Chondrocyte (in vitro differentiated cells): ENCODE measurements at regions not wholly inside any gene's neighbourhood (a gene's known extent, or its start where the extent isn't known, plus 50 kb on each side); places are given as distances from the start of the nearest gene placed in this dataset.
A peak's percentile ranks its signal among the peaks of the same experiment; 100 is the strongest.

Experiments
- DNase-seq: peaks from one replicate; pipeline ENCODE4 v3.0.0; 2021; ENCODE audit warnings: mixed read lengths, low spot score
- H3K27ac Mint-ChIP-seq: one replicate; pipeline ENCODE4 v1.8.0; 2021; ENCODE audit warnings: mild to moderate bottlenecking, moderate library complexity, mixed read lengths; ENCODE audit not compliant: unreplicated experiment
- H3K27me3 Mint-ChIP-seq: 2 replicates; pipeline ENCODE4 v1.8.0; 2021; ENCODE audit warnings: low read depth, mixed read lengths
- H3K36me3 Mint-ChIP-seq: 2 replicates; pipeline ENCODE4 v1.8.0; 2021; ENCODE audit warnings: low read depth, mixed read lengths
- H3K4me1 Mint-ChIP-seq: 2 replicates; pipeline ENCODE4 v1.8.0; 2021; ENCODE audit warnings: low read depth, mild to moderate bottlenecking, mixed read lengths
- H3K4me3 Mint-ChIP-seq: one replicate; pipeline ENCODE4 v1.8.0; 2021; ENCODE audit warnings: mild to moderate bottlenecking, moderate library complexity, mixed read lengths; ENCODE audit not compliant: unreplicated experiment
- H3K9me3 Mint-ChIP-seq: 2 replicates; pipeline ENCODE4 v1.8.0; 2021; ENCODE audit warnings: low read depth, mixed read lengths
- TF ChIP-seq, protein P1 (sequence below): fragments of 200-600 bp; sonication (generic); IDR thresholded peaks from 2 replicates; pipeline ENCODE4 v1.5.0; 2021; ENCODE audit warnings: antibody characterized with exemption, mild to moderate bottlenecking, moderate library complexity

DNA sequence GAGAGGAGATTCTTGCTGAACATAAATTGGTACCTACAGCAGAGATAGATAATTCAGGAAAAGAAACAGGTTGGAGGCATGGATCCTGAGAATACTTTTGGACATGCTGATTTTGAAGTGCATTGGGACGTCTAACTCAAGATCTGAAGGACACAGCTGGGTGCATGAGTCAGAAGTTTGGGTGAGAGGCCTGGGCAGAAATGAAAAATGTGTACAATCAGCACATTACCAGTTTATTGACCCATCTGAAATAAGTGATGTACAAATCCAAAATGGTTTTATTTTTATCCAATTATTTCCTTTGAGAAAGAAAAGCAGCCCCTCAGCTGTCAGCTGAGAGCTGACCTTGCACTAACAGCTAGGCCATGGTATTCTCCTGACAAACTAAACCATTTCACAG lies 975.2 kb upstream of the B3GALT2 start:
- Mint-ChIP-seq H3K4me3 (no peak overlapping the region), H3K9me3 (peaks cover 9% of the 10 kb centered on the region), H3K27me3 (no peaks in the 10 kb centered on the region), H3K4me1 (peaks cover 9% of the 10 kb centered on the region), H3K36me3 (peaks cover 3% of the 10 kb centered on the region), H3K27ac (no peak overlapping the region)
- DNase-seq, result no peak
- TF ChIP-seq, protein P1, sequence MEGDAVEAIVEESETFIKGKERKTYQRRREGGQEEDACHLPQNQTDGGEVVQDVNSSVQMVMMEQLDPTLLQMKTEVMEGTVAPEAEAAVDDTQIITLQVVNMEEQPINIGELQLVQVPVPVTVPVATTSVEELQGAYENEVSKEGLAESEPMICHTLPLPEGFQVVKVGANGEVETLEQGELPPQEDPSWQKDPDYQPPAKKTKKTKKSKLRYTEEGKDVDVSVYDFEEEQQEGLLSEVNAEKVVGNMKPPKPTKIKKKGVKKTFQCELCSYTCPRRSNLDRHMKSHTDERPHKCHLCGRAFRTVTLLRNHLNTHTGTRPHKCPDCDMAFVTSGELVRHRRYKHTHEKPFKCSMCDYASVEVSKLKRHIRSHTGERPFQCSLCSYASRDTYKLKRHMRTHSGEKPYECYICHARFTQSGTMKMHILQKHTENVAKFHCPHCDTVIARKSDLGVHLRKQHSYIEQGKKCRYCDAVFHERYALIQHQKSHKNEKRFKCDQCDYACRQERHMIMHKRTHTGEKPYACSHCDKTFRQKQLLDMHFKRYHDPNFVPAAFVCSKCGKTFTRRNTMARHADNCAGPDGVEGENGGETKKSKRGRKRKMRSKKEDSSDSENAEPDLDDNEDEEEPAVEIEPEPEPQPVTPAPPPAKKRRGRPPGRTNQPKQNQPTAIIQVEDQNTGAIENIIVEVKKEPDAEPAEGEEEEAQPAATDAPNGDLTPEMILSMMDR, result no peak

DNA sequence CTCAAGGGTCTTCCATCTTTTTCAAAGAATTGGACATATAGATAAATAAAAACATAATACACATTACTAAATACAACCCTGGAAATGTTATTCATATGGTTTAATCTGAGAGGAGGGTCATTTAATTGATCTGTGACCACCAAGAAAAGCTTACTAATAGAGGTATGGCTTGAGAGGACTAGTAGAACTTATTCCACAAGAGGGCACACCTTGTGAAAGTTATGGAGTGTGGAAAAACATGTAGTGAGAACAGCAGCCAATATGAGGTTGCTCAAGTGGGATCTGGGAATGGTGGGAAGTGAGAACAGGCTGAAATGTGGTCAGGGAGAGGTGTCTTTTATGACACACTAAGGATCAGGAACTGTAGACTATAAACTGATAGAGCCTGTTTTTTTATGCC lies 973.5 kb upstream of the B3GALT2 start:
- peaks cover 4% of the 10 kb centered on the region for H3K4me1 Mint-ChIP-seq
- no peak overlapping the region for H3K27ac Mint-ChIP-seq
- H3K36me3 Mint-ChIP-seq, result peaks cover 3% of the 10 kb centered on the region
- peaks cover 9% of the 10 kb centered on the region for H3K9me3 Mint-ChIP-seq
- TF ChIP-seq, protein P1, result peak; percentile 63
- H3K27me3 Mint-ChIP-seq, result no peaks in the 10 kb centered on the region
- no peak overlapping the region for H3K4me3 Mint-ChIP-seq
- DNase-seq, result no peak

DNA sequence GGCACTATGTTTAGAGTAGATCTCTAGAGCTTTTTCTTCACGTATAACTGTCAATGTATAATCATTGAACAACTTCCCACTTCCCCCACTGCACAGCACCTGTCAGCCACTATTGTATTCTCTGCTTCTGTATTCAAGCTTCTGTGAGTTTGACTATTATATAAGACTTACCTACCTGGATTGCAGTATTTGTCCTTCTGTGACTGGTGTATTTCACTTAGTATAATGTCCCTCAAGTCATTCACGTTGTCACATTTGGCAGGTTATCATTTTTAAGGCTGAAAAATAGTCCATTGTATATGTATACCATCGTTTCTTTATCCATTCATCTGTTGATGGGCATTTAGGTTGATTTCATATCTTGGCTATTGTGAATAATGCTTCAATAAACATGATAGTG lies 969.5 kb upstream of the B3GALT2 start:
- Mint-ChIP-seq H3K4me3 (no peak overlapping the region), H3K36me3 (peaks cover 3% of the 10 kb centered on the region), H3K9me3 (peaks cover 9% of the 10 kb centered on the region), H3K4me1 (no peaks in the 10 kb centered on the region), H3K27me3 (no peaks in the 10 kb centered on the region), H3K27ac (no peak overlapping the region)
- TF ChIP-seq, protein P1, result no peak
- no peak for DNase-seq

DNA sequence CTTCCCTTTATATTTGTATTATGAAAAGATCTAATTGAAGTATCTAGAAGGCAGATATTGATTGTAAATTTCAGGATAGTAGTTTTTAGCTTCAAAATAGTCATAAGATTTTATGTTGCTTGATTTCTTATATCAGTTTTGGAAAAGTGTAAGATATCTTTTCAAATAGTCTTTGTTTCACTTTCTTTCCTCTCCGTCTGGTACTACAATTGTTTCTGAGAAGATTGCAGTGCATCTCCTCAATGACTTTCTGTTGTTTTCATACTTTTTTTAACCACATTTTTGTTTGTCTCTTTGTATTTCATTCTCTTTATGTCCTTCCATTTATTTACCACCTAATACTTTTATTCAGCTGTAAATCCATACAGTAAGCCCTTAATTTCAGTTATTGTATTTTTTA lies 964.6 kb upstream of the B3GALT2 start:
- DNase-seq, result no peak
- no peaks in the 10 kb centered on the region for H3K36me3 Mint-ChIP-seq
- peaks cover 8% of the 10 kb centered on the region for H3K4me1 Mint-ChIP-seq
- TF ChIP-seq, protein P1, result no peak
- no peaks in the 10 kb centered on the region for H3K9me3 Mint-ChIP-seq
- H3K27me3 Mint-ChIP-seq, result no peaks in the 10 kb centered on the region
- H3K4me3 Mint-ChIP-seq, result no peak overlapping the region
- H3K27ac Mint-ChIP-seq, result no peak overlapping the region

DNA sequence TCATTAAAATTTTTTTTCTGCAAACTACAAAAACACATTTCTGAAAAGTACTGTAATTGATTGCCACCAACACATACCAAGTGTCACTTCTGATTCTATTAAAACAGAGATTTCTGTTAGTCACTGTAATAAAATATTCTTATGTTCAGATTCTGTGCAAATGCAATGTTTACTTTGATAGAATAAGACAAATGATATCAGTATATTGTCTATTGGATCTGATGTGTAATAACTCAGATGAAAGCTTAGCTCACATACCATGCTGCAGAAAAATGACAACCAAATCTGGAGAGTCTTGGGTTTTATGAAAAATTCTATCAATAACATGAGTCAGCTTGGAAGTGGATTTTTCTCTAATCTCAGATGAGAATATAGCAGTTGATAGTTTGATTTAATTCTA lies 963.8 kb upstream of the B3GALT2 start:
- TF ChIP-seq, protein P1, result no peak
- no peaks in the 10 kb centered on the region for H3K9me3 Mint-ChIP-seq

More for the DNA sequence above, 963.8 kb upstream of the B3GALT2 start:
- no peak overlapping the region for H3K4me3 Mint-ChIP-seq
- no peaks in the 10 kb centered on the region for H3K27me3 Mint-ChIP-seq
- H3K27ac Mint-ChIP-seq, result no peak overlapping the region
- no peak for DNase-seq
- no peaks in the 10 kb centered on the region for H3K36me3 Mint-ChIP-seq
- peaks cover 8% of the 10 kb centered on the region for H3K4me1 Mint-ChIP-seq
